Ovary (tissue), 7 donors: ENCODE measurements at regions not wholly inside any gene's neighbourhood (a gene's known extent, or its start where the extent isn't known, plus 50 kb on each side); places are given as distances from the start of the nearest gene placed in this dataset.

Experiments used
- DNase-seq, 5 donors: peaks; one replicate each; pipeline ENCODE4 v3.0.0-alpha.2; 2019 to 2020
- H3K27ac ChIP-seq, 2 donors: fragments of 200-600 bp; one replicate each; pipeline versions ENCODE4 v1.5.1 to v1.8.0; 2019 to 2022
- H3K27me3 ChIP-seq: fragments of 200-600 bp; one replicate; pipeline ENCODE4 v1.8.0; 2022
- H3K36me3 ChIP-seq: fragments of 200-600 bp; sonication (generic); one replicate; pipeline ENCODE4 v1.5.1; 2019
- H3K4me1 ChIP-seq: one replicate; pipeline ENCODE4 v1.8.1; 2013; ENCODE audit warnings: mild to moderate bottlenecking, moderate library complexity; ENCODE audit not compliant: insufficient read depth
- H3K4me3 ChIP-seq: fragments of 200-600 bp; sonication (generic); one replicate; pipeline ENCODE4 v1.5.1; 2017
- H3K9me3 ChIP-seq, 2 donors: fragments of 200-600 bp in 1 of 2; sonication (generic) in 1 of 2; one replicate each; pipeline versions ENCODE4 v1.5.1 to v1.8.1; 2013 to 2019; ENCODE audit warnings: mild to moderate bottlenecking in 1 of 2, moderate library complexity in 1 of 2
- CTCF ChIP-seq, 3 donors: fragments of 450-650 bp in 2 of 3; fragments of 200-600 bp in 1 of 3; IDR thresholded peaks; one replicate each; pipeline versions ENCODE4 v1.5.1 to v1.8.0; 2016 to 2022; ENCODE audit warnings: antibody characterized with exemption in 3 of 3, mild to moderate bottlenecking in 1 of 3
- EP300 ChIP-seq: sonication (generic); formaldehyde crosslinking; IDR thresholded peaks from one replicate; pipeline ENCODE4 v1.6.1; 2017; ENCODE audit warnings: antibody characterized with exemption
- POLR2A ChIP-seq: fragments of 450-650 bp; IDR thresholded peaks from one replicate; pipeline ENCODE4 v1.6.1; 2017; ENCODE audit warnings: antibody characterized with exemption, mild to moderate bottlenecking, moderate library complexity
- WGBS, 3 donors: extraction: QIAGEN DNeasy Blood & Tissue Kit in 1 of 3; methylation state at CpG; one replicate each; pipeline versions ENCODE4 v1.1.5 to v1.1.7; 2013 to 2017; 5-methylcytosine and 5-hydroxymethylcytosine counted together
- intact Hi-C, 4 donors: fragments of 100-400 bp; cut with DNase I; formaldehyde crosslinking; loops; one replicate each; pipeline versions ENCODE4 v1.11.0 to v1.15.1; 2022 to 2023
- donor health status: DM: no; HTN: no; CAD: no; lungs with moderate emphysema.
- donor health status: DM: no; HTN: no; CAD: no.
- donor health status: Bipolar disorder and iron deficiency.
- donor health status: DM: no; HTN: no; CAD: no.
- donor health status: DM: yes; HTN: yes; CAD: no.

DNA sequence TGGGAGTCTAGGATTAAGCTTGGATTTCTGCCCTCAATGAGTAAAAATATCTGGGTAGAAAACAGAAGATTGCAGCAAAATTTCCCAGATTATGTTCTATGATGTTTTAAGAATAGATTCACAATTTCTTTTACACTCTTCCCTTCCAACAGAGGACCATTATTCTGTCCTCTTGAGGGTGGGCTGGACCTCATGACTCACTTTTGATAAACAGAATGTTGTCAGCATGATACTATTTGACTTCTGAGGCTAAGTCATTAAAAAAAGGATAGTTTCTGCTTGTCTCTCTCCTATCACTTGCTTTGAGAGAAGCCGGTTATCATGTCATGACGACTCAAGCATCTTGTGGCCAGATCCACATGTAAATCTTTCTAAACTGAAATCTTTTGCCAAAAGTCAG lies 396.2 kb upstream of the CDIN1 start:
- TF ChIP-seq EP300 (no peak), CTCF (IDR thresholded peaks at IDR 0.05) (no peak), POLR2A (no peak)
- intact Hi-C loops, result no loop called here
- Histone ChIP-seq H3K4me3 (no peak overlapping the region), H3K36me3 (no peaks in the 10 kb centered on the region), H3K9me3 (no peaks in the 10 kb centered on the region), H3K27ac (no peak overlapping the region), H3K27me3 (no peaks in the 10 kb centered on the region), H3K4me1 (peaks cover 2% of the 10 kb centered on the region)
- WGBS, 3 donors, result 75 to 81% (median 75%) methylated on average over 2 of the region's 2 CpGs
- DNase-seq, result no peak

DNA sequence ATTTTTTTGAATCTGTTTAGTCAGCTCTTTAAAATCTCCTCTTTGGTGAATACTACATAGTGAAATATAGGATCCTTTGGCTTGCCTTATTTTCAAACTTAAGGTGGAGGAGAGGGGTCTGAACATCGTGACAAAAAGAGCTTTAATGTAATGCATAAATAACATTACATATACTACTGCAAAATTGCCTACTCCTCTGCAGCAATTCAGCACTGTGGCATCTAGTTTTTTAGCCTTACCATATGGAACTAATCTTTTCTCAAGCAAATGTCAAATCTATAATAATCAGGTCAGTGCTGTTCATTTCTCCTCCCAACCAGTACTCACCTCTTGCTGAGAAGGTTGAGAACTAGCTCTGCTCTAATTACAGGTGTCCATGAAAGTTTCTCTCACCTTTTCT lies 394.0 kb upstream of the CDIN1 start:
- no peak for DNase-seq
- Histone ChIP-seq H3K4me3 (no peak overlapping the region), H3K36me3 (no peaks in the 10 kb centered on the region), H3K27me3 (no peaks in the 10 kb centered on the region), H3K27ac (no peak overlapping the region), H3K4me1 (no peaks in the 10 kb centered on the region), H3K9me3 (no peaks in the 10 kb centered on the region)
- WGBS, 3 donors, result 58 to 67% (median 61%) methylated on average over 1 of the region's 1 CpG
- intact Hi-C loops, result no loop called here
- TF ChIP-seq EP300 (no peak), POLR2A (no peak), CTCF (IDR thresholded peaks at IDR 0.05) (no peak)

- intact Hi-C loops, result no loop called here
- Histone ChIP-seq H3K27ac (no peak overlapping the region), H3K9me3 (no peaks in the 10 kb centered on the region), H3K36me3 (no peaks in the 10 kb centered on the region), H3K4me1 (no peaks in the 10 kb centered on the region), H3K27me3 (no peaks in the 10 kb centered on the region), H3K4me3 (no peak overlapping the region)
- no peak for DNase-seq
- TF ChIP-seq EP300 (no peak), CTCF (IDR thresholded peaks at IDR 0.05) (no peak), POLR2A (no peak)
Measured at GRCh38 chr15:36185845-36186244, 393.6 kb upstream of the CDIN1 start.

GRCh38 chr15:36186376-36186775 lies 393.1 kb upstream of the CDIN1 start:
- 83 to 91% (median 90%) methylated on average over 1 of the region's 1 CpG for WGBS, 3 donors
- intact Hi-C loops, result no loop called here

More at GRCh38 chr15:36186376-36186775, 393.1 kb upstream of the CDIN1 start:
- Histone ChIP-seq H3K36me3 (no peaks in the 10 kb centered on the region), H3K9me3 (no peaks in the 10 kb centered on the region), H3K27ac (no peak overlapping the region), H3K4me1 (no peaks in the 10 kb centered on the region), H3K4me3 (no peak overlapping the region), H3K27me3 (no peaks in the 10 kb centered on the region)
- DNase-seq, result no peak
- no peak for TF ChIP-seq CTCF (IDR thresholded peaks at IDR 0.05)
- no peak for TF ChIP-seq EP300
- TF ChIP-seq POLR2A, result no peak
